HEK293T (cell line): ENCODE measurements at regions not wholly inside any gene's neighbourhood (a gene's known extent, or its start where the extent isn't known, plus 50 kb on each side); places are given as distances from the start of the nearest gene placed in this dataset.

Experiments
- BHLHE40 ChIP-seq: fragments of 450-650 bp; IDR thresholded peaks from 2 replicates; pipeline ENCODE4 v1.6.1; 2016; ENCODE audit warnings: mild to moderate bottlenecking, moderate library complexity, borderline replicate concordance
- FOXA1 ChIP-seq: fragments of 450-650 bp; IDR thresholded peaks from 2 replicates; pipeline ENCODE4 v1.6.1; 2016; ENCODE audit warnings: mild to moderate bottlenecking
- FOXM1 ChIP-seq: fragments of 450-650 bp; IDR thresholded peaks from 2 replicates; pipeline ENCODE4 v1.6.1; 2017; ENCODE audit warnings: mild to moderate bottlenecking, borderline replicate concordance
- L3MBTL2 ChIP-seq: fragments of 450-650 bp; conservative IDR thresholded peaks from 2 replicates; pipeline ENCODE4 v1.6.1; 2016; ENCODE audit warnings: mild to moderate bottlenecking
- NFRKB ChIP-seq: fragments of 450-650 bp; IDR thresholded peaks from 2 replicates; pipeline ENCODE4 v1.6.1; 2016; ENCODE audit warnings: mild to moderate bottlenecking, moderate library complexity
- PKNOX1 ChIP-seq: fragments of 450-650 bp; IDR thresholded peaks from 2 replicates; pipeline ENCODE4 v1.6.1; 2016
- SP1 ChIP-seq: fragments of 450-650 bp; IDR thresholded peaks from 2 replicates; pipeline ENCODE4 v1.6.1; 2017
- TARDBP ChIP-seq: fragments of 450-650 bp; IDR thresholded peaks from 2 replicates; pipeline ENCODE4 v1.6.1; 2016
- ZNF384 ChIP-seq: fragments of 450-650 bp; IDR thresholded peaks from 2 replicates; pipeline ENCODE4 v1.6.1; 2016

DNA sequence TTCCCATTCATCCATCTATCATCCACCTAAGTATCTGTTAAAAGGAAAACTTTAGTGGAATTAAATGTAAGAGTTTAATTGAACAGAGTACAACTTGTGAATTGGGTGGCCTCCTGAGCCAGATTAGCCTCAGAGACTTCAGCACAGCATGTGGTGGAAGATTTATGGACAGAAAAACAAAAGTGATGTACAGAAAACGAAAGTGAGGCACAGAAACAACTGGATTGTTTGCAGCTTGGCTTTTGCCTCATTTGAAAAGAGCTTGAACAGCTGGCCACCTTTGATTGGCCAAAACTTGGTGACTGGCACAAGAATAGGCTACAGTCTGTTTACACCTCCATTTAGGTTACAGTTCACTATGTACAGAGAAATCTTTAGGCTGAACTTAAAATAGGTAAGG, 1463.4 kb upstream of the CELF2 start:
- TF ChIP-seq FOXA1 (no peak), NFRKB (no peak), BHLHE40 (no peak), ZNF384 (no peak), TARDBP (no peak), FOXM1 (no peak), SP1 (no peak), L3MBTL2 (no peak), PKNOX1 (no peak)
